ENCODE measurements at regions not wholly inside any gene's neighbourhood (a gene's known extent, or its start where the extent isn't known, plus 50 kb on each side); places are given as distances from the start of the nearest gene placed in this dataset.

DNA sequence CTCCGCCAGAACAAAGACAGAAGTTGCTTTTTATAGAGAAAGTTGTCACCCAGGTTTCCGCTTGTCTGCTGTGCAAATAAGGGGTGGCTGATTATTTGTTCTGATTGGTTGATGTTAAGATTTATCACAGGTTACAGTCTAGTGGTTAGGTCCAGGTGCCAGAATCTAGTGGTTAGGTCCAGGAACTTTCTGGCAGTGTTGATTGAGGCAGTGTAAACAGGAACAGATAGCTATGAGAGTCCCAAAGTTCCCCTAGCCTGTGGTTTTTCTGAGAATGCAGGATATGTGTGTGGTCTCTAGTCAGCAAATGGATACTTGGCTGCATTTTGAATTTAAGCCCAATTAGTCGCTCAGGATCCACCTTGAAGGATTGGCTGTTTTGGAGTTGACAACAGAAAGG lies 148.0 kb downstream of the TMEM200A start:
- H3K27me3 ChIP-seq (replicated peaks; ENCODE audit: insufficient read depth), result no peaks in the 10 kb centered on the region
- no peak overlapping the region for H3K4me3 ChIP-seq
- WGBS, result 19% methylated on average over 3 of the region's 3 CpGs
- intact Hi-C loops (cut with DNase I), result no loop called here
- no peak overlapping the region for H3K27ac ChIP-seq
- TF ChIP-seq, protein P1, sequence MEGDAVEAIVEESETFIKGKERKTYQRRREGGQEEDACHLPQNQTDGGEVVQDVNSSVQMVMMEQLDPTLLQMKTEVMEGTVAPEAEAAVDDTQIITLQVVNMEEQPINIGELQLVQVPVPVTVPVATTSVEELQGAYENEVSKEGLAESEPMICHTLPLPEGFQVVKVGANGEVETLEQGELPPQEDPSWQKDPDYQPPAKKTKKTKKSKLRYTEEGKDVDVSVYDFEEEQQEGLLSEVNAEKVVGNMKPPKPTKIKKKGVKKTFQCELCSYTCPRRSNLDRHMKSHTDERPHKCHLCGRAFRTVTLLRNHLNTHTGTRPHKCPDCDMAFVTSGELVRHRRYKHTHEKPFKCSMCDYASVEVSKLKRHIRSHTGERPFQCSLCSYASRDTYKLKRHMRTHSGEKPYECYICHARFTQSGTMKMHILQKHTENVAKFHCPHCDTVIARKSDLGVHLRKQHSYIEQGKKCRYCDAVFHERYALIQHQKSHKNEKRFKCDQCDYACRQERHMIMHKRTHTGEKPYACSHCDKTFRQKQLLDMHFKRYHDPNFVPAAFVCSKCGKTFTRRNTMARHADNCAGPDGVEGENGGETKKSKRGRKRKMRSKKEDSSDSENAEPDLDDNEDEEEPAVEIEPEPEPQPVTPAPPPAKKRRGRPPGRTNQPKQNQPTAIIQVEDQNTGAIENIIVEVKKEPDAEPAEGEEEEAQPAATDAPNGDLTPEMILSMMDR (IDR thresholded peaks at IDR 0.05), result no peak
- TF ChIP-seq POLR2A (IDR thresholded peaks at IDR 0.05) (no peak), POLR2AphosphoS5 (IDR thresholded peaks at IDR 0.05) (peak; percentile 15)
- no peaks in the 10 kb centered on the region for H3K36me3 ChIP-seq
- no peak for DNase-seq (ENCODE audit: low spot score)
- H3K9me3 ChIP-seq, result no peaks in the 10 kb centered on the region
- H3K4me1 ChIP-seq (replicated peaks), result no peaks in the 10 kb centered on the region

- TF ChIP-seq, protein P1 (IDR thresholded peaks at IDR 0.05), result no peak
- TF ChIP-seq POLR2AphosphoS5 (IDR thresholded peaks at IDR 0.05) (no peak), POLR2A (IDR thresholded peaks at IDR 0.05) (no peak)
- H3K4me1 ChIP-seq (replicated peaks), result no peaks in the 10 kb centered on the region
- no peak for DNase-seq (ENCODE audit: low spot score)
- H3K36me3 ChIP-seq, result no peaks in the 10 kb centered on the region
- 71% methylated on average over 3 of the region's 3 CpGs for WGBS
- intact Hi-C loops (cut with DNase I), result no loop called here
- H3K4me3 ChIP-seq, result no peak overlapping the region
- H3K9me3 ChIP-seq, result no peaks in the 10 kb centered on the region
- no peaks in the 10 kb centered on the region for H3K27me3 ChIP-seq (replicated peaks; ENCODE audit: insufficient read depth)
- no peak overlapping the region for H3K27ac ChIP-seq
These were observed 148.9 kb downstream of the TMEM200A start for GRCh38 chr6:130514712-130515111.

DNA sequence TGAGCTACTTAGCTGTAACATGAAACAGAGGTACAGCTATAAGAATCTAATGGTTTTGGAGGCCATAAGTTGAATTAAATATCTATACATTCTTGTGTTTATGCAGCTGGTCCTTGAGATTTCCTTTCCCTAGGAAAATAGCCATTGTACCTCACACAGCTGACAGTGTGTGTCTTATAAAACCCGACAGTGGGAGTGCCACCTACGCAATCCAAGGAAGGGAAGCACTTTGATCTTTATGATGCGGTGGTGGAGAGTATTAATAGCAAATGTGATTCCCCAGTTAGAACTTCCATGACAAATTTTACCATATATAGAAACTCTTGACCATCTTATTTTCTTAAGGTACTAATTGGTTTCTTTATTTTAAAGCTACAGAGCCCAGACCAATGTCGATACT lies 149.5 kb downstream of the TMEM200A start:
- 53% methylated on average over 4 of the region's 4 CpGs for WGBS
- no peak for DNase-seq (ENCODE audit: low spot score)
- H3K27ac ChIP-seq, result no peak overlapping the region
- H3K4me1 ChIP-seq (replicated peaks), result no peaks in the 10 kb centered on the region
- intact Hi-C loops (cut with DNase I), result no loop called here
- H3K27me3 ChIP-seq (replicated peaks; ENCODE audit: insufficient read depth), result no peaks in the 10 kb centered on the region
- H3K9me3 ChIP-seq, result no peaks in the 10 kb centered on the region
- no peaks in the 10 kb centered on the region for H3K36me3 ChIP-seq
- TF ChIP-seq POLR2A (IDR thresholded peaks at IDR 0.05) (no peak), POLR2AphosphoS5 (IDR thresholded peaks at IDR 0.05) (no peak)
- TF ChIP-seq, protein P1 (IDR thresholded peaks at IDR 0.05), result no peak
- no peak overlapping the region for H3K4me3 ChIP-seq

GRCh38 chr6:130516604-130517003 lies 150.8 kb downstream of the TMEM200A start:
- H3K4me1 ChIP-seq (replicated peaks), result no peaks in the 10 kb centered on the region
- no peak overlapping the region for H3K4me3 ChIP-seq
- H3K27ac ChIP-seq, result no peak overlapping the region
- WGBS, result 93% methylated on average over 4 of the region's 4 CpGs
- no peaks in the 10 kb centered on the region for H3K9me3 ChIP-seq
- no peak for DNase-seq (ENCODE audit: low spot score)
- TF ChIP-seq POLR2AphosphoS5 (IDR thresholded peaks at IDR 0.05), result no peak
- no peak for TF ChIP-seq POLR2A (IDR thresholded peaks at IDR 0.05)
- TF ChIP-seq, protein P1 (IDR thresholded peaks at IDR 0.05), result no peak
- intact Hi-C loops (cut with DNase I), result no loop called here
- no peaks in the 10 kb centered on the region for H3K36me3 ChIP-seq
- H3K27me3 ChIP-seq (replicated peaks; ENCODE audit: insufficient read depth), result no peaks in the 10 kb centered on the region

GRCh38 chr6:130517444-130517931 lies 151.7 kb downstream of the TMEM200A start:
- no peaks in the 10 kb centered on the region for H3K27me3 ChIP-seq (replicated peaks; ENCODE audit: insufficient read depth)
- DNase-seq (ENCODE audit: low spot score), result no peak
- no peaks in the 10 kb centered on the region for H3K4me1 ChIP-seq (replicated peaks)
- H3K36me3 ChIP-seq, result no peaks in the 10 kb centered on the region
- intact Hi-C loops (cut with DNase I), result no loop called here
- WGBS, result 75% methylated on average over 3 of the region's 3 CpGs
- H3K4me3 ChIP-seq, result no peak overlapping the region
- H3K9me3 ChIP-seq, result no peaks in the 10 kb centered on the region
- TF ChIP-seq, protein P1 (IDR thresholded peaks at IDR 0.05), result no peak
- TF ChIP-seq POLR2AphosphoS5 (IDR thresholded peaks at IDR 0.05) (no peak), POLR2A (IDR thresholded peaks at IDR 0.05) (no peak)
- no peak overlapping the region for H3K27ac ChIP-seq

Data from prostate gland (tissue), 2 donors.